ENCODE measurements at regions not wholly inside any gene's neighbourhood (a gene's known extent, or its start where the extent isn't known, plus 50 kb on each side); places are given as distances from the start of the nearest gene placed in this dataset.
A peak's percentile ranks its signal among the peaks of the same experiment; 100 is the strongest.
"Not testable (repeated sequence)": the region's sequence is repeated elsewhere in the genome, so short reads cannot be mapped to it uniquely, and the experiment has no call there.

- H3K4me3 ChIP-seq (ENCODE audit: low read depth, low read length) = no peak overlapping the region
- in situ Hi-C loops (cut with HindIII; ENCODE audit: low sequenced_read_pairs) = no loop called here
- DNase-seq (ENCODE audit: low read depth, low spot score) = no peak
- no peak for TF ChIP-seq CTCF (IDR thresholded peaks at IDR 0.05; ENCODE audit: low read depth, low read length)
These were observed 169.7 kb downstream of the MYLK4 start for GRCh38 chr6:2581011-2581410.

GRCh38 chr6:2579804-2580570 is 170.7 kb downstream of the MYLK4 start:
- no peak for TF ChIP-seq CTCF (IDR thresholded peaks at IDR 0.05; ENCODE audit: low read depth, low read length)
- in situ Hi-C loops (cut with HindIII; ENCODE audit: low sequenced_read_pairs) = no loop called here
- H3K4me3 ChIP-seq (ENCODE audit: low read depth, low read length) = no peak overlapping the region
- DNase-seq (ENCODE audit: low read depth, low spot score) = no peak

GRCh38 chr6:2579241-2579761 is 171.4 kb downstream of the MYLK4 start:
- no peak overlapping the region for H3K4me3 ChIP-seq (ENCODE audit: low read depth, low read length)
- DNase-seq (ENCODE audit: low read depth, low spot score) = no peak
- in situ Hi-C loops (cut with HindIII; ENCODE audit: low sequenced_read_pairs) = no loop called here
- TF ChIP-seq CTCF (IDR thresholded peaks at IDR 0.05; ENCODE audit: low read depth, low read length) = no peak

GRCh38 chr6:2578767-2579166 is 172.0 kb downstream of the MYLK4 start:
- no peak for TF ChIP-seq CTCF (IDR thresholded peaks at IDR 0.05; ENCODE audit: low read depth, low read length)
- no peak overlapping the region for H3K4me3 ChIP-seq (ENCODE audit: low read depth, low read length)
- in situ Hi-C loops (cut with HindIII; ENCODE audit: low sequenced_read_pairs) = no loop called here
- no peak for DNase-seq (ENCODE audit: low read depth, low spot score)

GRCh38 chr6:2576499-2576898 is 174.2 kb downstream of the MYLK4 start:
- H3K4me3 ChIP-seq (ENCODE audit: low read depth, low read length) = no peak overlapping the region
- in situ Hi-C loops (cut with HindIII; ENCODE audit: low sequenced_read_pairs) = no loop called here
- no peak for TF ChIP-seq CTCF (IDR thresholded peaks at IDR 0.05; ENCODE audit: low read depth, low read length)
- DNase-seq (ENCODE audit: low read depth, low spot score) = no peak

GRCh38 chr6:2575236-2575635 is 175.5 kb downstream of the MYLK4 start:
- DNase-seq (ENCODE audit: low read depth, low spot score) = peak; percentile 35
- in situ Hi-C loops (cut with HindIII; ENCODE audit: low sequenced_read_pairs) = no loop called here
- H3K4me3 ChIP-seq (ENCODE audit: low read depth, low read length) = no peak overlapping the region
- TF ChIP-seq CTCF (IDR thresholded peaks at IDR 0.05; ENCODE audit: low read depth, low read length) = no peak

GRCh38 chr6:2569420-2569819 is 181.3 kb downstream of the MYLK4 start:
- H3K4me3 ChIP-seq (ENCODE audit: low read depth, low read length); in situ Hi-C loops (cut with HindIII; ENCODE audit: low sequenced_read_pairs); DNase-seq (ENCODE audit: low read depth, low spot score): not testable (repeated sequence)
